Uterus (tissue), 2 donors: ENCODE measurements at regions not wholly inside any gene's neighbourhood (a gene's known extent, or its start where the extent isn't known, plus 50 kb on each side); places are given as distances from the start of the nearest gene placed in this dataset.
"Not testable (repeated sequence)": the region's sequence is repeated elsewhere in the genome, so short reads cannot be mapped to it uniquely, and the experiment has no call there.

Experiments used
- CTCF ChIP-seq, 4 experiments: fragments of 200-600 bp in 2 of 4; fragments of 450-650 bp in 2 of 4; sonication (generic) in 2 of 4; IDR thresholded peaks; one replicate each; pipeline ENCODE4 v1.5.1; 2016 to 2019; ENCODE audit warnings: antibody characterized with exemption in 4 of 4, mild to moderate bottlenecking in 2 of 4, moderate library complexity in 1 of 4
- POLR2A ChIP-seq, 2 donors: fragments of 450-650 bp; IDR thresholded peaks; one replicate each; pipeline ENCODE4 v1.6.1; 2016; ENCODE audit warnings: antibody characterized with exemption in 2 of 2, mild to moderate bottlenecking in 1 of 2, moderate library complexity in 1 of 2

- not testable (repeated sequence) for TF ChIP-seq CTCF, POLR2A (IDR thresholded peaks at IDR 0.05)
Measured at GRCh38 chr10:27313586-27313985, 73.0 kb upstream of the ACBD5 start.
